ENCODE measurements at regions not wholly inside any gene's neighbourhood (a gene's known extent, or its start where the extent isn't known, plus 50 kb on each side); places are given as distances from the start of the nearest gene placed in this dataset.
"Not testable (repeated sequence)": the region's sequence is repeated elsewhere in the genome, so short reads cannot be mapped to it uniquely, and the experiment has no call there.

DNA sequence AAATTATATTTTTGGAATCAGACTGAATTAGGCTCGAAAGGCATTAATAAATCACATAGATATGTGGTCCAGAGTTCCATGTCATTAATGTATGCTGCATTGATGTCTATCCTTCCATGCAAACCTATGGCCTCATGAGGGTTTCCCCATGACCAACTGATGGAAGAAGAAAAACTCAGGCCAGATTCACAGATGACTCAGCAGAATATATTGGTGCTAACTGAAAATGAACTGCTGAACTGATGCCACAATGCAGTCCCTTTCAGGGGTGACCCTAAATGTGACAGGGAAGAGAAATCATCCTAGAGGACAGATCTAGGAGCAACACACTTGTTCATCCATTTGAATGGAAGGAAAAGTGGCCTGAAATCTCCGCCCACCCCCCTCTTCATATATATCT is 110.5 kb upstream of the KCND3 start:
- no peak for DNase-seq (ENCODE audit: low spot score)

DNA sequence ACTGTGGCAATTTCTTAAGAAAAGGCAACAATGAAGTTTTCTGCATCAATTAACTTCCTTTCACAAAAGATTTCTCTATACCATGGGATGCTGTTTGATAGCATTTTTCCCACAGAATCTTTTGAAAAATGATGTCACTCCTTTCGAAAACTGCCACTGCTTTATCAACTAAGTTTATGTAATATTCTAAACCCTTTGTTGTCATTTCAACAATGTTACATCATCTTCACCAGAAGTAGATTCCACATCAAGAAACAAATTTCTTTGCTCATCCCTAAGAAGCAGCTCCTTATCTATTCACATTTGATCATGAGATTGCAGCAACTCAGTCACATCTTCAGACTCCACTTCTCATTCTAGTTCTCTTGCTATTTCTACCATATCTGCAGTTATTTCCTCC is 116.1 kb upstream of the KCND3 start:
- DNase-seq (ENCODE audit: low spot score) = no peak

DNA sequence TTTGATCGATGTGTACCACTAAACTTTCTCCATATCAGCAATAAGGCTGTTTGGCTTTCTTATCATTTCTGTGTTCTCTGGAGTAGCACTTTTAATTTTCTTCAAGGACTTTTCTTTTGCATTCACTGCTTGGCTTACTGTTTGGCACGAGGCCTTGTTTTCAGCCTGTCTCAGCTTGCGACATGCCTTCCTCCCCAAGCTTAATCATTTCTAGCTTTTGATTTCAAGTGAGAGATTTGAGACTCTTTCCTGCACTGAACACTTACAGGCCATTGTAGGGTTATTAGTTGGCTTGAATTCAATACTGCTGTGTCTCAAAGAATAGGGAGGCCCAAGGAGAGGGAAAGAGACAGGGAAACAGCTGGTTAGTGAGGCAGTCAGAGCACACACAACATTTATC is 120.6 kb upstream of the KCND3 start:
- DNase-seq (ENCODE audit: low spot score) = no peak

DNA sequence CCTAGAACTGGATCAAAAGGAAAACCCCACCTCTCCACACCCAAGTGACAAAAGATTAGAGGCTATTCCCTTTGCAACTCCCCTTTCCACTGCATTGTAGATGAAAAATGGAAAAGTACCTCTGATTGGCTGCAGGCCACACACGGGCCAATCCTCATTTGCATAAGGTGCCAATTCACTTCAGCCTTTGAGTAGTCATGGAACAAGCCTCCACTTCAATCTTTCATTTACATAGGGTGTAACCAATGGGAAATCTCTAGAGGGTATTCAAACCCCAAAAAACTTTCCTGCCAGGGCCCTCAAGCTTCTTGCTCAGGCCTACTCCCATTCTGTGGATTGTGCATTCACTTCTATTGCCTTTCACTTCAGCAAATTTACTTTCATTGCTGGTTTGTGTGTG is 122.3 kb upstream of the KCND3 start:
- no peak for DNase-seq (ENCODE audit: low spot score)

- peak; percentile 39 for DNase-seq (ENCODE audit: low spot score)
Measured at GRCh38 chr1:112114540-112114939, 125.1 kb upstream of the KCND3 start.

DNA sequence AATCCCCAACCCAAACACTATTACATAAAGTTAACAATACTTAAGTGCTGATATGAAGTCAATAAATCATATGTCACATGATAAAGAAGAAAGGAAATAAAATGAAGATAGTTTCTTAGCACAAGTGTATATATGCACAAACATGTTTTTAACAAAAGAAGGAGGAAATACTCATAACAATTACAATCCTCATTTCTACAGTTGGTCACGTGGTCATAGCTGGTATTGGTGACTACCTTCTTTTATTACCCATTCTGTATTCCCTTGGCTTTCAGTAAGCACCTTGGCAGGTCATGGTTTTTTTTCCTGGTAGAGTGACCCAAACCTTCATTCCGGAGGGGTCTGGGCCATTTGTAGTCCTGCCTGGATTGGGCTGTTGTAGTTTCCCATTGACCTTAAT is 137.1 kb upstream of the KCND3 start:
- no peak for DNase-seq (ENCODE audit: low spot score)

- DNase-seq (ENCODE audit: low spot score) = not testable (repeated sequence)
Measured at GRCh38 chr1:112127606-112128005, 138.1 kb upstream of the KCND3 start.

GRCh38 chr1:112133487-112133886 is 144.0 kb upstream of the KCND3 start:
- no peak for DNase-seq (ENCODE audit: low spot score)

DNA sequence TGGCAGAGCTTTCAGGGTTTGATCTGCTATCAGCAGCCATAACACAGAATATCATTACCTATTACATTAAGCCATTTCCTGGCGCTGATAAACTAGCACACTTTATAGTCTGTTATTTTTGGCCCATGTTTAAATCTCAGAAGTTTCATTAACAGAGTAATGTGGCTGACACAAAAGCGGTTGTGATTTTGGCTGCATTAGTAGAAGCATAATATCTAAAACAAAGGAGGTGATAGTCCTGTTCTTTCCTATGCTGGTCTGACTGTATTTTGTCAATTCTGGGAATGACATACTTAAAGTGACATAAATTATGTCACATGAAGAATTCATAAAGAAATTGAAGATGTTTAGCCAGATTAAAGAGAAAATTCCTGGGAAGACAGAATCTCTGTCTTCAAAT is 151.3 kb upstream of the KCND3 start:
- DNase-seq (ENCODE audit: low spot score) = no peak

GRCh38 chr1:112141301-112141700 is 151.8 kb upstream of the KCND3 start:
- DNase-seq (ENCODE audit: low spot score) = no peak

DNA sequence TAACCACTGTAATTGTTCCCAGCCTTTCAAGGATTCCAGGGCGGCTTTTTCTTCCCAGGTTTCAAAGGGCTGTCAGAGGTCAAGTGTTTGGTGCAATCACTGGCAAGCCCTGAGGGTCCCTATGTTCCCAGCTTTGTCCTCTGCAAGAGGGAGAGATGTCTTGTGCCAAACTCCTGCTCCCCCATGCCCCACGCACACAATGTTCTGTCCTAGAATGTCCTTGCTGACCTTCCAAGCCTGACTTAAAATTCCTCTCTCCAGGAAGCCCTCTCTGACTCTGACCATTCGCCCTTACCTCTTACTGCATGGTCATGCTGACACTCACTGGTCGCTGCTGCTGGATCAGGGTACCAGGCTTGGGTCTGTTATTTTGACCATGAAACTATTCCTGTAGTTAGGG is 152.5 kb upstream of the KCND3 start:
- no peak for DNase-seq (ENCODE audit: low spot score)

GRCh38 chr1:112143871-112144441 is 154.5 kb upstream of the KCND3 start:
- DNase-seq (ENCODE audit: low spot score) = no peak

- DNase-seq (ENCODE audit: low spot score) = no peak
Measured at GRCh38 chr1:112144733-112145426, 155.4 kb upstream of the KCND3 start.

DNA sequence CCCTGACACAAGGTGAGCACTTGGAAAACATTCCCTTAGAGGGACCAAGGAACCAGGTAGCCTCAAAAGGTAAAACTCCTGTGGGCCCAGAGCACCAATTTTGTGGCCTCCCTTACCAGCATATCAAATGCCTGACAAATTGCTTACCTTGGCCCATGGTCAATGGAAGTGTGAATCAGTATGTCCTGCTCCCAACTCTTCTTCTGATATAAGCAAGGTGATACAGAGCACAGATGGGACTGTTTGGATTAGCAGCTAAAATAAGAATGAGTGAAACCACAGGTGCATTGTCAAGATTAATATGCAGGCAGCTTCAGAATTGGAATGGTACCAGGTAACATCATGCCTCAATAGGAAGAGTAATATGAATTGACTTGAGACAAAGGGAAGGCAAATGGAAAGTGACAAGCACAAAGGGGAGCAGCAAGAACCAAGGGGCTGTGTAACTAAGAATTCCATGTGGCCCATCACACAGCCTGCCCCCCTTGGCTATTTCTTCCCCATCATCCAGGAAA is 156.8 kb upstream of the KCND3 start:
- DNase-seq (ENCODE audit: low spot score) = no peak

GRCh38 chr1:112160214-112160613 is 170.7 kb upstream of the KCND3 start:
- DNase-seq (ENCODE audit: low spot score) = not testable (repeated sequence)

DNA sequence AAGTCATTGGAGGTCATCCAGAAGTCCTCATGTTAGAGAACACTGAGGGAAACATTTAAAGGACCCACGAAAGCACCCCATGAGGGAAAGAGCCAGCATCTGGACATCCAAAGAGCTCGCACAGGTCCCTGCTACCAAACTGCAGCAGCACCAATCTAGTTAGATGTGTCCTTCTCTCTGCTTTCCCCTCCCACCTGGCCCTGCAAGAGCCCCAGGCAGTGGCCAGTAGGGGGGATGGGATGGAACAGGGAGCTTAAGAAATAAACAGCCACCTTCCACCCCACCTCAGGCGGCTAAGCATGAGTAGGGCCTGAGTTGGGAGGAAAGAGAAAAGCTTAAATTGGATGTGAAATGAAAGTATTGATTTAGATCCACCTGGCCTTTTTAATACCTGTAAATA is 175.9 kb upstream of the KCND3 start:
- DNase-seq (ENCODE audit: low spot score) = no peak

DNA sequence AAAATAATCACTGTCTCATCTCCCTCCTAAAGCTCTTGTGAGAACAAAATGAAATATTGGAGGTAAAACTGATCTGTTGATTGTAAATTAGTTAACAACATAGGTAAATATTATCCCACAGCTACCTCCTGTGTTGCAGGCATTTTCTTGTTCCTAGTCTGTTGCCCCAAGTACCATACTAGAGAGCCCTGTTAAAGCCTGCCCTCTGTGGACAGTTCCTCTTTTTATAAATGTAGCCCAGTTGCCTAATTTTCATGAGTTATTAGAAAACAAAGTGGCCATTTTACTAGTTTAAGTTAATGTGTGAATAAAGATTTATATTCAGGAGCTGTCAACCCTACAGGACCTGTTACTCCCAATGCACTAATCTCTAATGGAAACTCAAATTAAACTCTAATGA is 180.0 kb upstream of the KCND3 start:
- DNase-seq (ENCODE audit: low spot score) = no peak

DNA sequence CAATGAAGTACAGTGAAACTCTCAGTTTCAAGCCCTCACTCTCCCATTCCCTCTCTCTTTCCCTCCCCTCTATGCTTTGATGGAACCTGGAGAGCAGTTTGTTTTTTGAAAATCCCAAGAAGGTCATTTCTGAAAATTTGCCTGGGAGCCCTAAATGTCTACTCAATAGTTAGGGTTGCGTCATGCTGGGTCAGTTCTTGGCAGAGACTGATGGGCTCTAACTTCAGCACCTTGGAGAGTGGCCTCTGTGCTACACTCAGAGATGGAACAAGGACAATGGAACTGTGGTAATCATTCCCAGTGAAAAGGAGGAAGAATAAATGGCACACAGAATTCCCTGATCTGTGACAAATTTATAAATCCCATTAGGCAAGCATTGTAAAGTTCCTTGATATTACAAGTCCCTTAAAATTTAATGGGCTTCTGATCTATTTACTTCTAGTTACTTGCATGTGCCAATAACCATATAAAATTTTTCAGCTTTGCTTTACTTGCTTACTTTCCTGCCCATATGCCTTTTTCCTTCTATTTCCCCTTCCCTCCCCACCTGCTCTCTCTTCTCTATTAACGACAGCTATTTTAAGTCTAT is 182.9 kb upstream of the KCND3 start:
- DNase-seq (ENCODE audit: low spot score) = peak; percentile 79

DNA sequence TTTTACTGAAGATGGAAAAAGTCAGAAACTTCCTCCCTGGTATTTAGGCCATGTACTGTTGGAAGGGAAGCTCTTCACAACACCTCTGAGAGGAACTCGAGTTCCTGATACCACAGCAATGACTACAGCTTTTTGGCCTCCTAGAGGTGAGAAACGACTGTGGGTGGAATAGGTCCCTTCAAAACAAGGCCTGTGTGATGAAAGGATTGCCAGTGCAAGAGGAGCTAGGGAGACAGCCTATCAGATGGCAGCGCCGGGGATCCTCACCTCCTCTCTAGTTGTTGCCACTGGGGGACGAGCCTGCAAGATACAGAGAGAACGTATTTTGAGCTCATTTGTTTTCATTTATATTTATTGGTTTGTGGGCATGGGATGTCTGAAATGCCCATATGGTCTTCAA is 187.8 kb upstream of the KCND3 start:
- DNase-seq (ENCODE audit: low spot score) = no peak

- peak; percentile 3 for DNase-seq (ENCODE audit: low spot score)
Measured at GRCh38 chr1:112188611-112189010, 199.1 kb upstream of the KCND3 start.

DNA sequence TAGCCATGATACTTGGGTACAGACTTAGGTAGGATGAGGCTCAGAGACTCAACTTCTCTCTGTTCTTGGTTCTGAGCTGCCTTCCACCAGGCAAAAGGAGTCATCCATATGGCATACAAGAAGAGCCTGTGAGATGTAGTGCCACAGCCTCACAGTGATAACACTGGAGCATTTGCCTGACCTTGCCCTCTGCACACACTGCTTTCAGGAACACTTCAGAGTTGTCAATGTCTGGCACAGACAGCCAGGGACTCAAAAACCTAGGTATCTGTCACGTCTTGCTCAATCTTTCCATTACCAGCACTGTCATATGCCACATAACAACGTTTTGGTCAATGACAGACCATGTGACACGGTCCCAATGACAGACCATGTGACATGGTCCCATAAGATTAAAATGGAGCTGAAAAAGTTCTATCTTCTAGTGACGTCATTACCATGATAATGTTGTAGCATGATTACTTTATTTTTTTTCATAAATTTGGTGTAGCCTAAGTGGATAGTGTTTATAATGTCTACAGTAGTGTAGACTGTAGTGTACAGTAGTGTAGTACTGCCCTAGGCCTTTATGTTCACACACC is 199.9 kb upstream of the CTTNBP2NL start:
- no peak for DNase-seq (ENCODE audit: low spot score)

- no peak for DNase-seq (ENCODE audit: low spot score)
Measured at GRCh38 chr1:112196731-112197130, 199.3 kb upstream of the CTTNBP2NL start.

GRCh38 chr1:112209493-112209892 is 186.5 kb upstream of the CTTNBP2NL start:
- no peak for DNase-seq (ENCODE audit: low spot score)

Measured in RKO (cell line).